Fibroblast of pulmonary artery (primary cell): ENCODE measurements at regions not wholly inside any gene's neighbourhood (a gene's known extent, or its start where the extent isn't known, plus 50 kb on each side); places are given as distances from the start of the nearest gene placed in this dataset.

Source experiments
- DNase-seq: peaks from one replicate; pipeline ENCODE4 v3.0.0-alpha.2; 2010; ENCODE audit warnings: low read depth
- H3K4me3 ChIP-seq: replicated peaks from 2 replicates; pipeline ENCODE4 v1.5.1; 2011; ENCODE audit warnings: low read depth, mild to moderate bottlenecking, control low read depth, low read length, moderate library complexity
- CTCF ChIP-seq: IDR thresholded peaks from 2 replicates; pipeline ENCODE4 v1.5.1; 2011; ENCODE audit warnings: mild to moderate bottlenecking, control low read depth, low read length, inconsistent platforms; ENCODE audit errors: missing control alignments

- no peak for DNase-seq
- no peak overlapping the region for H3K4me3 ChIP-seq
- no peak for TF ChIP-seq CTCF
Observed at GRCh38 chr5:12645582-12645981, 741.3 kb upstream of the CTNND2 start.

GRCh38 chr5:12636209-12636608 is 732.0 kb upstream of the CTNND2 start:
- no peak overlapping the region for H3K4me3 ChIP-seq
- TF ChIP-seq CTCF = no peak
- DNase-seq = no peak

- no peak for TF ChIP-seq CTCF
- no peak overlapping the region for H3K4me3 ChIP-seq
- no peak for DNase-seq
Observed at GRCh38 chr5:12626556-12626955, 722.3 kb upstream of the CTNND2 start.

GRCh38 chr5:12625667-12626263 is 721.5 kb upstream of the CTNND2 start:
- no peak overlapping the region for H3K4me3 ChIP-seq
- no peak for TF ChIP-seq CTCF
- no peak for DNase-seq

- no peak for DNase-seq
- TF ChIP-seq CTCF = no peak
Observed at GRCh38 chr5:12624776-12625560, 720.7 kb upstream of the CTNND2 start.

GRCh38 chr5:12623408-12623807 is 719.2 kb upstream of the CTNND2 start:
- TF ChIP-seq CTCF = no peak
- no peak overlapping the region for H3K4me3 ChIP-seq
- DNase-seq = no peak

More at GRCh38 chr5:12624776-12625560, 720.7 kb upstream of the CTNND2 start:
- H3K4me3 ChIP-seq = no peak overlapping the region
